ENCODE measurements at regions not wholly inside any gene's neighbourhood (a gene's known extent, or its start where the extent isn't known, plus 50 kb on each side); places are given as distances from the start of the nearest gene placed in this dataset.

DNA sequence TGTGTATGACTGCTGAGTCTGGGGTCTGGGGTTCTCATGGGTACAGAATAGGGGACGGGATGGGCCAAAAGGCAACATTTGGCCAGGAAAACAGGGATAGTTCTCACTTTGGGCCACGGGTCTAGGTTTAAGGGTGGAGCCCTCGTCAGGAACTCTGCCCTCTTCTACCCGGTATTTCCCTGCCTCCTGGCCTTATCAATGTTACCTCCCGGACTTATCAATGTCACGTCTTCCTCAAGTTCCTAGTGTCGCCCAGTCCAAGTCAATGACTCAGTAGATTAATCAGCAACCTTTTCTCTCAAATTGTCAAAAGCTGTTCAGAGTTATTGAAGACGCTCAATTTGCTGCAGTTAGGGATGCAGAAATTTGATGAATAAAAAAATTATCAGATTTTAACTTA is 234.8 kb downstream of the B3GLCT start:
- TF ChIP-seq, protein P1, sequence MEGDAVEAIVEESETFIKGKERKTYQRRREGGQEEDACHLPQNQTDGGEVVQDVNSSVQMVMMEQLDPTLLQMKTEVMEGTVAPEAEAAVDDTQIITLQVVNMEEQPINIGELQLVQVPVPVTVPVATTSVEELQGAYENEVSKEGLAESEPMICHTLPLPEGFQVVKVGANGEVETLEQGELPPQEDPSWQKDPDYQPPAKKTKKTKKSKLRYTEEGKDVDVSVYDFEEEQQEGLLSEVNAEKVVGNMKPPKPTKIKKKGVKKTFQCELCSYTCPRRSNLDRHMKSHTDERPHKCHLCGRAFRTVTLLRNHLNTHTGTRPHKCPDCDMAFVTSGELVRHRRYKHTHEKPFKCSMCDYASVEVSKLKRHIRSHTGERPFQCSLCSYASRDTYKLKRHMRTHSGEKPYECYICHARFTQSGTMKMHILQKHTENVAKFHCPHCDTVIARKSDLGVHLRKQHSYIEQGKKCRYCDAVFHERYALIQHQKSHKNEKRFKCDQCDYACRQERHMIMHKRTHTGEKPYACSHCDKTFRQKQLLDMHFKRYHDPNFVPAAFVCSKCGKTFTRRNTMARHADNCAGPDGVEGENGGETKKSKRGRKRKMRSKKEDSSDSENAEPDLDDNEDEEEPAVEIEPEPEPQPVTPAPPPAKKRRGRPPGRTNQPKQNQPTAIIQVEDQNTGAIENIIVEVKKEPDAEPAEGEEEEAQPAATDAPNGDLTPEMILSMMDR (IDR thresholded peaks at IDR 0.05) = no peak
- TF ChIP-seq, protein P2, sequence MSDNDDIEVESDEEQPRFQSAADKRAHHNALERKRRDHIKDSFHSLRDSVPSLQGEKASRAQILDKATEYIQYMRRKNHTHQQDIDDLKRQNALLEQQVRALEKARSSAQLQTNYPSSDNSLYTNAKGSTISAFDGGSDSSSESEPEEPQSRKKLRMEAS (IDR thresholded peaks at IDR 0.05) = no peak
- TF ChIP-seq, protein P3, sequence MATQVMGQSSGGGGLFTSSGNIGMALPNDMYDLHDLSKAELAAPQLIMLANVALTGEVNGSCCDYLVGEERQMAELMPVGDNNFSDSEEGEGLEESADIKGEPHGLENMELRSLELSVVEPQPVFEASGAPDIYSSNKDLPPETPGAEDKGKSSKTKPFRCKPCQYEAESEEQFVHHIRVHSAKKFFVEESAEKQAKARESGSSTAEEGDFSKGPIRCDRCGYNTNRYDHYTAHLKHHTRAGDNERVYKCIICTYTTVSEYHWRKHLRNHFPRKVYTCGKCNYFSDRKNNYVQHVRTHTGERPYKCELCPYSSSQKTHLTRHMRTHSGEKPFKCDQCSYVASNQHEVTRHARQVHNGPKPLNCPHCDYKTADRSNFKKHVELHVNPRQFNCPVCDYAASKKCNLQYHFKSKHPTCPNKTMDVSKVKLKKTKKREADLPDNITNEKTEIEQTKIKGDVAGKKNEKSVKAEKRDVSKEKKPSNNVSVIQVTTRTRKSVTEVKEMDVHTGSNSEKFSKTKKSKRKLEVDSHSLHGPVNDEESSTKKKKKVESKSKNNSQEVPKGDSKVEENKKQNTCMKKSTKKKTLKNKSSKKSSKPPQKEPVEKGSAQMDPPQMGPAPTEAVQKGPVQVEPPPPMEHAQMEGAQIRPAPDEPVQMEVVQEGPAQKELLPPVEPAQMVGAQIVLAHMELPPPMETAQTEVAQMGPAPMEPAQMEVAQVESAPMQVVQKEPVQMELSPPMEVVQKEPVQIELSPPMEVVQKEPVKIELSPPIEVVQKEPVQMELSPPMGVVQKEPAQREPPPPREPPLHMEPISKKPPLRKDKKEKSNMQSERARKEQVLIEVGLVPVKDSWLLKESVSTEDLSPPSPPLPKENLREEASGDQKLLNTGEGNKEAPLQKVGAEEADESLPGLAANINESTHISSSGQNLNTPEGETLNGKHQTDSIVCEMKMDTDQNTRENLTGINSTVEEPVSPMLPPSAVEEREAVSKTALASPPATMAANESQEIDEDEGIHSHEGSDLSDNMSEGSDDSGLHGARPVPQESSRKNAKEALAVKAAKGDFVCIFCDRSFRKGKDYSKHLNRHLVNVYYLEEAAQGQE (IDR thresholded peaks at IDR 0.05) = no peak
- no peak for TF ChIP-seq GATA3 (IDR thresholded peaks at IDR 0.05; ENCODE audit: borderline replicate concordance)
- TF ChIP-seq RFX5 (IDR thresholded peaks at IDR 0.05) = no peak
- no peak for TF ChIP-seq POLR2A (IDR thresholded peaks at IDR 0.05; ENCODE audit: low read length)
- no peak for TF ChIP-seq JUN (IDR thresholded peaks at IDR 0.05)

Measured in A549 (cell line).